ENCODE measurements at regions not wholly inside any gene's neighbourhood (a gene's known extent, or its start where the extent isn't known, plus 50 kb on each side); places are given as distances from the start of the nearest gene placed in this dataset.

DNA sequence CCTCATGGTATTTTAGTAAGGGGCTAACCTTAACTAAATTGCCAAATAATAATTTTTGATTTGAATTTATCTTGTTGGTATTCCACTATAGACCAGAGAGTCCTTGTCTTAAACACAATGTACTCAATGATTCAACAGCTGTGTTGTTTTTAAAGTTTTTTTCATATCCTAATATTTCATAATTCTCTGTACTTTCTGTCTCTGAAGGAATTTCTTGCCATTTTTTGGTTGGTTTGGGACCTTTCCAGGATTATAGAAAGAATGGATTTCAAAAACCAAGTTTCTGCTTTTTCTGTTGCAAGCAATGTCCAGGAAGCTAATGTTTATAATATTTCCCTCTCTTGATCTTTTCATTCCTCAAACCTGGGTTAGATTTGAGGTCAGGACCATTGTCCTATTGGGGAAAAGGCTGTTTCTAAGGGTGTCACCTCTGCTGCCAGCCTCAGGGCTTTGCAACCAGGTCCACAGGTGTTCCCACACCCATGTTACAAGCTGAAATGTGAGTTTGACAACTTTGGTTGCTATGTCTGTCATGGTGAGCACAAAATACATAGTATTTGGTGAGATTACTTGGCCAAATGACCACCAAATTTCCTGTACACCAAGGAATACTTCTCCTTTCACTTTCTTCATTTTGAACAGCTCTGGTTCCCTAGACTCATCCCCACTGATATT, 363.7 kb upstream of the RGMA start:
- TF ChIP-seq, protein P1, sequence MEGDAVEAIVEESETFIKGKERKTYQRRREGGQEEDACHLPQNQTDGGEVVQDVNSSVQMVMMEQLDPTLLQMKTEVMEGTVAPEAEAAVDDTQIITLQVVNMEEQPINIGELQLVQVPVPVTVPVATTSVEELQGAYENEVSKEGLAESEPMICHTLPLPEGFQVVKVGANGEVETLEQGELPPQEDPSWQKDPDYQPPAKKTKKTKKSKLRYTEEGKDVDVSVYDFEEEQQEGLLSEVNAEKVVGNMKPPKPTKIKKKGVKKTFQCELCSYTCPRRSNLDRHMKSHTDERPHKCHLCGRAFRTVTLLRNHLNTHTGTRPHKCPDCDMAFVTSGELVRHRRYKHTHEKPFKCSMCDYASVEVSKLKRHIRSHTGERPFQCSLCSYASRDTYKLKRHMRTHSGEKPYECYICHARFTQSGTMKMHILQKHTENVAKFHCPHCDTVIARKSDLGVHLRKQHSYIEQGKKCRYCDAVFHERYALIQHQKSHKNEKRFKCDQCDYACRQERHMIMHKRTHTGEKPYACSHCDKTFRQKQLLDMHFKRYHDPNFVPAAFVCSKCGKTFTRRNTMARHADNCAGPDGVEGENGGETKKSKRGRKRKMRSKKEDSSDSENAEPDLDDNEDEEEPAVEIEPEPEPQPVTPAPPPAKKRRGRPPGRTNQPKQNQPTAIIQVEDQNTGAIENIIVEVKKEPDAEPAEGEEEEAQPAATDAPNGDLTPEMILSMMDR (conservative IDR thresholded peaks at IDR 0.05; ENCODE audit: low read length): no peak
- no peak for TF ChIP-seq EZH2phosphoT487 (IDR thresholded peaks at IDR 0.05; ENCODE audit: borderline replicate concordance)

Data from Loucy (cell line).